Rectal smooth muscle tissue (tissue), 1 donor: ENCODE measurements at regions not wholly inside any gene's neighbourhood (a gene's known extent, or its start where the extent isn't known, plus 50 kb on each side); places are given as distances from the start of the nearest gene placed in this dataset.

Source experiments
- H3K27ac ChIP-seq: one replicate; pipeline ENCODE4 v1.7.0; 2013; ENCODE audit warnings: low read depth, low read length, inconsistent platforms
- H3K27me3 ChIP-seq: one replicate; pipeline ENCODE4 v1.7.0; 2013; ENCODE audit warnings: low read length; ENCODE audit not compliant: control insufficient read depth, insufficient read depth
- H3K36me3 ChIP-seq: one replicate; pipeline ENCODE4 v1.7.0; 2013; ENCODE audit warnings: low read length; ENCODE audit not compliant: control insufficient read depth, insufficient read depth
- H3K4me1 ChIP-seq: one replicate; pipeline ENCODE4 v1.7.0; 2013; ENCODE audit warnings: low read length; ENCODE audit not compliant: control insufficient read depth, insufficient read depth
- H3K4me3 ChIP-seq: one replicate; pipeline ENCODE4 v1.7.0; 2013; ENCODE audit warnings: low read length
- H3K9ac ChIP-seq: one replicate; pipeline ENCODE4 v1.7.0; 2013; ENCODE audit warnings: low read length

- H3K4me3 ChIP-seq = no peak overlapping the region
- H3K36me3 ChIP-seq = no peaks in the 10 kb centered on the region
- no peaks in the 10 kb centered on the region for H3K4me1 ChIP-seq
- no peak overlapping the region for H3K9ac ChIP-seq
- no peak overlapping the region for H3K27ac ChIP-seq
- H3K27me3 ChIP-seq = no peaks in the 10 kb centered on the region
Measured at GRCh38 chrX:45762699-45763647, 562.3 kb upstream of the DIPK2B start.

- H3K27me3 ChIP-seq = no peaks in the 10 kb centered on the region
- no peak overlapping the region for H3K4me3 ChIP-seq
- no peak overlapping the region for H3K27ac ChIP-seq
- no peaks in the 10 kb centered on the region for H3K4me1 ChIP-seq
- H3K9ac ChIP-seq = no peak overlapping the region
- no peaks in the 10 kb centered on the region for H3K36me3 ChIP-seq
Measured at GRCh38 chrX:45761920-45762319, 561.2 kb upstream of the DIPK2B start.

GRCh38 chrX:45760187-45760742 lies 559.6 kb upstream of the DIPK2B start:
- Histone ChIP-seq H3K27ac (no peak overlapping the region), H3K4me1 (no peaks in the 10 kb centered on the region)

GRCh38 chrX:45758738-45759397 lies 558.2 kb upstream of the DIPK2B start:
- Histone ChIP-seq H3K9ac (no peak overlapping the region), H3K36me3 (no peaks in the 10 kb centered on the region), H3K27me3 (no peaks in the 10 kb centered on the region), H3K4me1 (no peaks in the 10 kb centered on the region), H3K4me3 (no peak overlapping the region), H3K27ac (no peak overlapping the region)

More at GRCh38 chrX:45760187-45760742, 559.6 kb upstream of the DIPK2B start:
- no peaks in the 10 kb centered on the region for H3K36me3 ChIP-seq
- no peak overlapping the region for H3K9ac ChIP-seq
- no peaks in the 10 kb centered on the region for H3K27me3 ChIP-seq
- H3K4me3 ChIP-seq = no peak overlapping the region

GRCh38 chrX:45758319-45758718 lies 557.6 kb upstream of the DIPK2B start:
- Histone ChIP-seq H3K4me1 (no peaks in the 10 kb centered on the region), H3K36me3 (no peaks in the 10 kb centered on the region), H3K9ac (no peak overlapping the region), H3K27ac (no peak overlapping the region), H3K4me3 (no peak overlapping the region), H3K27me3 (no peaks in the 10 kb centered on the region)

- H3K4me1 ChIP-seq = no peaks in the 10 kb centered on the region
- no peak overlapping the region for H3K4me3 ChIP-seq
- no peak overlapping the region for H3K27ac ChIP-seq
- no peak overlapping the region for H3K9ac ChIP-seq
- H3K36me3 ChIP-seq = no peaks in the 10 kb centered on the region
- no peaks in the 10 kb centered on the region for H3K27me3 ChIP-seq
Measured at GRCh38 chrX:45757272-45757671, 556.6 kb upstream of the DIPK2B start.

GRCh38 chrX:45756557-45756956 lies 555.9 kb upstream of the DIPK2B start:
- Histone ChIP-seq H3K4me1 (no peaks in the 10 kb centered on the region), H3K4me3 (no peak overlapping the region), H3K27ac (no peak overlapping the region), H3K9ac (no peak overlapping the region), H3K36me3 (no peaks in the 10 kb centered on the region), H3K27me3 (no peaks in the 10 kb centered on the region)

- H3K27ac ChIP-seq = no peak overlapping the region
- H3K36me3 ChIP-seq = no peaks in the 10 kb centered on the region
- no peaks in the 10 kb centered on the region for H3K27me3 ChIP-seq
- no peak overlapping the region for H3K4me3 ChIP-seq
- H3K4me1 ChIP-seq = no peaks in the 10 kb centered on the region
- H3K9ac ChIP-seq = no peak overlapping the region
Measured at GRCh38 chrX:45755703-45756102, 555.0 kb upstream of the DIPK2B start.

GRCh38 chrX:45751156-45751555 lies 550.5 kb upstream of the DIPK2B start:
- no peak overlapping the region for H3K4me3 ChIP-seq
- no peak overlapping the region for H3K9ac ChIP-seq
- no peaks in the 10 kb centered on the region for H3K4me1 ChIP-seq
- H3K27ac ChIP-seq = no peak overlapping the region
- no peaks in the 10 kb centered on the region for H3K36me3 ChIP-seq
- H3K27me3 ChIP-seq = no peaks in the 10 kb centered on the region

GRCh38 chrX:45750639-45751038 lies 550.0 kb upstream of the DIPK2B start:
- Histone ChIP-seq H3K4me1 (no peaks in the 10 kb centered on the region), H3K9ac (no peak overlapping the region), H3K4me3 (no peak overlapping the region), H3K27ac (no peak overlapping the region), H3K27me3 (no peaks in the 10 kb centered on the region), H3K36me3 (no peaks in the 10 kb centered on the region)

- no peak overlapping the region for H3K27ac ChIP-seq
- H3K9ac ChIP-seq = no peak overlapping the region
- no peaks in the 10 kb centered on the region for H3K36me3 ChIP-seq
- no peaks in the 10 kb centered on the region for H3K27me3 ChIP-seq
- H3K4me1 ChIP-seq = no peaks in the 10 kb centered on the region
- no peak overlapping the region for H3K4me3 ChIP-seq
Measured at GRCh38 chrX:45749375-45749774, 548.7 kb upstream of the DIPK2B start.

GRCh38 chrX:45748369-45748774 lies 547.7 kb upstream of the DIPK2B start:
- H3K27ac ChIP-seq = no peak overlapping the region
- no peaks in the 10 kb centered on the region for H3K36me3 ChIP-seq
- H3K4me3 ChIP-seq = no peak overlapping the region
- H3K4me1 ChIP-seq = no peaks in the 10 kb centered on the region
- H3K9ac ChIP-seq = no peak overlapping the region
- H3K27me3 ChIP-seq = no peaks in the 10 kb centered on the region
